SW 1271 (cell line): ENCODE measurements at regions not wholly inside any gene's neighbourhood (a gene's known extent, or its start where the extent isn't known, plus 50 kb on each side); places are given as distances from the start of the nearest gene placed in this dataset.
"Not testable (repeated sequence)": the region's sequence is repeated elsewhere in the genome, so short reads cannot be mapped to it uniquely, and the experiment has no call there.

Source experiments
- DNase-seq, 2 experiments: peaks; one replicate each; lab custom pipeline; 2025; lab: John Stamatoyannopoulos, UW

DNA sequence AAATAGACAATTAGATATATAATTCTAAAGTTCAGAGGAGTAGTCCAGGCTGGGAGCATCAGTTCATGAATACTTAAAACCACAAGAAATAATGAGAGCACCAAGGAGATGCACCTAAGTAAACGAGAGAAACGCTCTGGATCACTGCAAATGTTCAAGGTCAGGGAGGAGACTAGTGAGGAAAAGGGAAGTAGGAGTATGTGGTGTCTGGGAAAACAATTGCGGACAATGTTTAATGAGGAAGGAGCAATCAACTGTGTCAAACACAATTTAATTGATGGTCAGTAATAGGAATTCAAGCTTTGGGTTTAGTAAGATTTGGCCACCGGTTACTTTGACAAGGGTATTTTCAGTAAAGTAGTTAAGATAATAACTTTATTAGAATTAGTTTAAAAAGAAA, 652.2 kb downstream of the DACH1 start:
- no peak for DNase-seq

DNA sequence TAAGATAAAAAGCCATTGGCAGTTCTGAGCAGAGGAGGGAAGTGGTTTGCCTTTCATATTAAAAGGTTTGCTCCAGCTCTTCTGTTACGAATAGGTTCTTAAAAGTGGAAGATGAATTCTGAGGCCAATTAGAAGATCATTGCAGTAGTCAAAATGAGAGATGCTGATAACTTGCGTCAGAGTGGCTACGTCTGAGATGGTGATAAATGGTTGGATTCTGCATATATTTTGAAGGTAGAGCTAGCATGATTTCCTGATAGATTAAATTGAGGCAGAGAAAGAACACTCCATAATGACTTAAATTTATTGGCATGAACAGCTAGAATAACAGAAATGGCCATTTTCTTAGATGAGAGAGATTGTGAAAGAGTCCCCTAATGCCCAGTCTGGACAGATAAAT, 652.6 kb downstream of the DACH1 start:
- DNase-seq = no peak

DNA sequence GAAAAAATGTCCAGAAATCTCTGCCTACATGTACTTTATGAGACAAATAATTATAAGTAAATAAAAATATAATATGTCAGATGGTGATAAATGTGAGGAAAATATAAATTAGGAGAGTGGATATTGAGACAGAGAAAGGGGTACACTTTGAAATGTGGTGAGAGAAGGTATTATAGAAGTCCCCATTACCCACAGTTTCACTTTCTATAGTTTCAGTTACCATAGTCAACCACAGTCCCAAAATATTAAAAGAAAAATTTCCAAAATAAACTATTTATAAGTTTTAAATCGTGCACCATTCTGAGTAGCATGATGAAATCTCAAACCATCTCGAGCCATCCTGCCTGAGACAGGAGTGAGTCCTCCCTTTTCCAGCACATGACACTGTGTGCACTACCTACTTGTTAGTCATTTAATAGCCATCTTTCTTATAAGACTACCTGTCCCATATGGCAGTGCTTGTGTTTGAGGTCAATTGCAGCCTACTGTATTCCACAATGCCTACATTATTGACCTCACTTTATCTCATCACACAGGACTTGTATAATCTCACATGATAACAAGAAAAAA, 653.7 kb downstream of the DACH1 start:
- no peak for DNase-seq

- no peak for DNase-seq
These were observed 656.1 kb downstream of the DACH1 start for GRCh38 chr13:71210861-71211260.

- no peak for DNase-seq
These were observed 657.8 kb downstream of the DACH1 start for GRCh38 chr13:71209217-71209616.

GRCh38 chr13:71184583-71184982, 682.4 kb downstream of the DACH1 start:
- not testable (repeated sequence) for DNase-seq

DNA sequence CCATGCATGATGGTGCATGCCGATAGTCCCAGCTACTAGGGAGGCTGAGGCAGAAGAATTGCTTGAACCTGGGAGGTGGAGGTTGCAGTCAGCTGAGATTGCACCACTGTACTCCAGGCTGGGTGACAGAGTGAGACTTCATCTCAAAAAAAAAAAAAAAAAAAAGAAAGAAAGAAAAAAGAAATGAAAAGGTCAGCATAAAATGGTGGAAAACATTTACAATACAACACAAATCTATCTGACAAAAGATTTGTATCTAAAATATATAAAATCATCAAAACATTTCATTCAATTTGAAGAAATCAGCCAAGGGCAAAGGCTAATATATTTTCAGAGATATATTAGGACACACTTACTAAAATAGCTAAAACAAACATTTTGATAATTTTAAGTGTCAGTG, 683.7 kb downstream of the DACH1 start:
- not testable (repeated sequence) for DNase-seq

- DNase-seq = no peak
These were observed 695.3 kb downstream of the DACH1 start for GRCh38 chr13:71171740-71172139.

DNA sequence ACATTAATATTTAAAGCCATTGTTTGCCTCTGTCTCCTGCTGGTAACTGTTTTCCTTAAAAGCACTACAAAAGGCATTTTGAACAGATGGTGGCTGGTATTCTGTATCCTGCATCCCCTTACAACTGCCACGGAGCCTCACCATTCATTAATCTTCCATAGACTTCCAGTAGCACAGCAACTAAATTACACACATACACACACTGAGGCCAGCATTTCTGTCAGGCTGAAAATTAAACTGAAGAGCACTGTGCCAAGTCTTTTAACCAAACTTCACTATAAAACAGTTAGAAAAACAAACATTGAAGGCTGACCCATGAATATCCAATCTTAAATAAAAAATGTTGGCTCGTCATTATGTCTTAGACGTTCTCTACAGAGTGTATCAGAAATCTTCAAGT, 697.8 kb downstream of the DACH1 start:
- DNase-seq = no peak

GRCh38 chr13:71156550-71156949, 710.5 kb downstream of the DACH1 start:
- no peak for DNase-seq

- DNase-seq = no peak
These were observed 717.3 kb downstream of the DACH1 start for GRCh38 chr13:71149498-71150363.

DNA sequence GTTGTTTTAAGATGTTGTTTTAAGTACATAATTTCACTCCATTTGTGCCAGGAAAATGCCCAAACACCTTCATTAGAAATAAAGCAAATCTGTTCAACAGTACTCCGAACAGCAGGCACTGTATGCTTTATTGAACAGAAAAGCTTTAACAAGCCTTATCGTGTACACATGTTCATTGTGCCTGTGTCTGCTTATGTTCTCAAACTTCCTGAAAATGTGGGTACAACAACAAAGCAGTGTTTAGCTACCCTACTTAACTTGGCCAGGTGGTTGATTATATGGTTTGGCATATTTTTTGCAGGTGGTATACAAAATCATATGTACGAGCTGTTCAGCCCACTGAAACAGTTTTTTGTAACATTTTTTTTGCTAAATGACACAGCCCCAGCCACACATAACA, 718.0 kb downstream of the DACH1 start:
- DNase-seq = no peak

GRCh38 chr13:71148396-71148795, 718.6 kb downstream of the DACH1 start:
- DNase-seq = no peak

GRCh38 chr13:71144883-71145282, 722.1 kb downstream of the DACH1 start:
- DNase-seq = no peak

GRCh38 chr13:71137101-71137500, 729.9 kb downstream of the DACH1 start:
- no peak for DNase-seq

- DNase-seq = no peak
These were observed 742.8 kb downstream of the DACH1 start for GRCh38 chr13:71124230-71124629.

DNA sequence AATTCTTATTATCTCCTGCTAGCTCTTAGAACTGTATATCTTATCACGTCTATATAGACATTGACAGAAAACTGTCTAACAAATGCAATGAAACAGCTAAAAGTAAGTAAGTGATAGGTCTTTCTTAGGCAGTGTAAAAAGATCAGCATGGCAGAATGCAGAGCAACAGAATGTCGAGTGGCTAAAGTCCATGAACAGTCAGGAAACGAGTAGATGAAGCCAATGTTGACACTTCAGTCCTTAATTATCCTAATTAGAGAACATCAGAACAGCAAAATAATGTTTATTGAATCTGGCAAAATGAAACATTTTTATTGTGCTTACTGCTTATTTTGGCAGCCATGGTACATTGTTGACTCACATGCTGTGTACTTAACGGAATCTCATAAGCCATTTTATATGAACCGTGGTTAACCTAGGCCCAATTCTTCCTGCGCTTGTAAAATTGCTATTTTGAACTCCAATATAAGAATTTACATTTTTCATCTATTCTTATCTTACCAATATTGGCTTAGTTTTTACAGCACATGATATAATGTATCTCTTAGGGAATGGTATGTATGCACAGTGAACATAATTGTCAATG, 748.1 kb downstream of the DACH1 start:
- no peak for DNase-seq

- DNase-seq = no peak
These were observed 749.1 kb downstream of the DACH1 start for GRCh38 chr13:71117920-71118319.

DNA sequence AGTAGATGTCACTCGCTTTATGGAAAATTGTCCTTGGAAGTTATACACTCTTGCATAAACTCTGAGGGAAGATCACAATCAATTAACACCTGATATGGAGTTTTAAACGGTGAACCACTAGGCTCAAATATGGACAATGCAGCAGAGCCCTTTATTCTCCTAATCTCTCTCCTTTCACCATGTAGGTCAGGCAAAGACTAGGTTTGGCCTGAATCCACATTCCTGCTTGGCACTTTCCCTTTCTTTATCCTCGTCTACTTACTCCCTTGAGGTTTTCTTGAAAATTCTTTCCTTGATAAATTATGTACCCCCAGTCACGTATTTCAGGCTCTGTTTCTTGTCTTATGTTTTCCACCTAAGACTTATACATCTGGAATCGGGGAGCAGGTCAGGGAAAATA, 751.7 kb downstream of the DACH1 start:
- DNase-seq = no peak

DNA sequence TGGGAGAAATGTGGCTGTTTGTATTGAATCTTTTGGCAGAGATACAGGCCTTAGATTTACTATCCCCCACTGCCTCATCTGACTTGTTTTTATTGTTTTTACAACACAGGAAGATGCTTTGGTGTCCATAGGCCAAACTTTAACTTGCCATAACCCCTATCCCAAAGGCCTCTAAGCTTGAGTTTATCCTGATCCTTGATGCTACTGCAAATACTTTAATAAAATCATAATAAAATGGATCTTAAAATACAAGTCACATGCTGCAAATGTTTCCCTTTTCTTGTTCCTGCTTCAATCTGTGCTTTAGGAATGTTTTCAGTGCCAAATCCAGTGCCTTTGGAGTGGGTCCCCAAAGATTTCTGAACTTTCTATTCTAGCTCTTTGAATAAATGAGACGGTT, 770.6 kb downstream of the DACH1 start:
- no peak for DNase-seq

GRCh38 chr13:71090990-71091389, 776.0 kb downstream of the DACH1 start:
- DNase-seq = no peak

DNA sequence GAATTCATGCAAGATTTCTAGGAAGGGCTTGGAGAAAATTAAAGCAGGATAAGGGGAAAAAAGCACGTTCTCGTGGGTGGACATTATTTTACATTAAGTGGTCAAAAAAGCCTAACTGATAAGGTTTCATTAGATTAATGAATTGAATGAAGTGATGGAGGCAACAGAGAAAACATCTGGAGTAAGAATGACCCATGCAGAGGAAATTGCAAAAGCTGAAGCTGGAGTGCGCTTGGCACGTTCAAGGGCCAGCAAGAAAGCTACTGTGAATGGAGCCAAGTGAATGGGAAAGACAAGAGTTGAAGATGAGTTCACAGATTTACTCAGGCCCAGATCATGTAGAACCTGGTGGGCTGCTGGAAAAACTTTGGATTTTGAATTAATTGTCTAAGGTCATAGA, 777.9 kb downstream of the DACH1 start:
- DNase-seq = no peak

GRCh38 chr13:71087432-71087831, 779.6 kb downstream of the DACH1 start:
- DNase-seq = no peak
